Pancreas (tissue), 10 donors: ENCODE measurements at regions not wholly inside any gene's neighbourhood (a gene's known extent, or its start where the extent isn't known, plus 50 kb on each side); places are given as distances from the start of the nearest gene placed in this dataset.

Experiments used
- ATAC-seq, 4 donors: fragments of 200-7000 bp; cut with Tn5 transposase; one replicate each; pipeline versions ENCODE4 v1.8.0 to v1.9.1; 2020; ENCODE audit warnings: mild to moderate bottlenecking in 4 of 4, moderate library complexity in 4 of 4
- DNase-seq, 6 donors: peaks; one replicate each; pipeline ENCODE4 v3.0.0-alpha.2; 2020
- FAIRE-seq: peaks from 2 replicates; lab custom pipeline; 2012; peaks lifted over from hg19 to GRCh38; lab: Jason Lieb, UNC
- H3K27ac ChIP-seq, 4 donors: fragments of 200-600 bp; sonication (generic); 1 replicate in 3 of 4; 2 replicates in 1 of 4; pipeline versions ENCODE4 v1.5.0 to v1.8.0; 2020
- H3K27me3 ChIP-seq, 4 donors: fragments of 200-600 bp; one replicate each; pipeline ENCODE4 v1.8.0; 2021
- H3K36me3 ChIP-seq, 3 donors: fragments of 200-600 bp; sonication (generic) in 1 of 3; one replicate each; pipeline versions ENCODE4 v1.5.0 to v1.8.0; 2020 to 2021
- H3K4me1 ChIP-seq, 3 donors: fragments of 200-600 bp; one replicate each; pipeline ENCODE4 v1.8.0; 2021
- H3K4me3 ChIP-seq, 4 donors: fragments of 200-600 bp; sonication (generic) in 2 of 4; one replicate each; pipeline versions ENCODE4 v1.5.0 to v1.8.0; 2020 to 2021
- H3K9me3 ChIP-seq, 4 donors: fragments of 200-600 bp; one replicate each; pipeline ENCODE4 v1.8.0; 2021
- WGBS, 2 donors: extraction: QIAGEN DNeasy Blood & Tissue Kit; methylation state at CpG; one replicate each; pipeline ENCODE4 v1.1.7; 2013; 5-methylcytosine and 5-hydroxymethylcytosine counted together
- intact Hi-C, 3 donors: fragments of 100-400 bp; cut with DNase I; formaldehyde crosslinking; loops; one replicate each; pipeline versions ENCODE4 v1.11.1 to v1.14.2; 2022
- TF ChIP-seq, protein P1 (sequence below), 4 donors: fragments of 200-600 bp; sonication (generic) in 3 of 4; IDR thresholded peaks; one replicate each; pipeline versions ENCODE4 v1.5.0 to v1.8.0; 2021; ENCODE audit warnings: antibody characterized with exemption in 4 of 4
- donor health status: healthy with polysubstance abuse.
- donor health status: DM: no; HTN: no; CAD: no; lungs with moderate emphysema.
- donor health status: DM: no; HTN: no; CAD: no.
- donor health status: control.
- donor health status: control.
- donor health status: Bipolar disorder and iron deficiency.
- donor health status: DM: yes; HTN: yes; CAD: no.
- donor health status: DM: no; HTN: no; CAD: no.
- donor health status: DM: no; HTN: no; CAD: no.
- donor health status: DM: yes; HTN: yes; CAD: no.

DNA sequence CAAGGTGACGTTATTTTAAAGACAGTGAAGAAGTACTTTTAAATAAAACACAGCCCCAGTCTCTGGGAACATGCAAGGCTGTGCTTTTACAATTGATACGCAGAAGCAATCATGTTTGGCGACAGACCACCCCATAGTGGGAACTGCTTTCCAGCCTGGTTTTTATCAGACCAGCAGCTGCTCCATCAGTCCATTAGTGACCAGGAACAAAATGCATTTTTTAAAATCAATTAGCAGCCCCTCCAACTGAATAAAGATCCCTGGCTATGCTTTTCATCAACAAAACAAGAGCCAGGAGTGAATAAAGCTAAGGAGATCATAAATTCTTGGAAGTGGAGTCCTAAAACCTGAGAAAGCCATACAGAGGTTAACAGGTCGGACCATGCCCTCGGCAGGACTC lies 153.0 kb upstream of the TENM3 start:
- DNase-seq (no peak), ATAC-seq (no peak), FAIRE-seq (no peak)
- Histone ChIP-seq H3K9me3 (no peaks in the 10 kb centered on the region), H3K4me1 (no peaks in the 10 kb centered on the region), H3K27me3 (no peaks in the 10 kb centered on the region), H3K36me3 (no peaks in the 10 kb centered on the region), H3K27ac (no peak overlapping the region), H3K4me3 (no peak overlapping the region)
- intact Hi-C loops, result no loop called here
- TF ChIP-seq, protein P1, sequence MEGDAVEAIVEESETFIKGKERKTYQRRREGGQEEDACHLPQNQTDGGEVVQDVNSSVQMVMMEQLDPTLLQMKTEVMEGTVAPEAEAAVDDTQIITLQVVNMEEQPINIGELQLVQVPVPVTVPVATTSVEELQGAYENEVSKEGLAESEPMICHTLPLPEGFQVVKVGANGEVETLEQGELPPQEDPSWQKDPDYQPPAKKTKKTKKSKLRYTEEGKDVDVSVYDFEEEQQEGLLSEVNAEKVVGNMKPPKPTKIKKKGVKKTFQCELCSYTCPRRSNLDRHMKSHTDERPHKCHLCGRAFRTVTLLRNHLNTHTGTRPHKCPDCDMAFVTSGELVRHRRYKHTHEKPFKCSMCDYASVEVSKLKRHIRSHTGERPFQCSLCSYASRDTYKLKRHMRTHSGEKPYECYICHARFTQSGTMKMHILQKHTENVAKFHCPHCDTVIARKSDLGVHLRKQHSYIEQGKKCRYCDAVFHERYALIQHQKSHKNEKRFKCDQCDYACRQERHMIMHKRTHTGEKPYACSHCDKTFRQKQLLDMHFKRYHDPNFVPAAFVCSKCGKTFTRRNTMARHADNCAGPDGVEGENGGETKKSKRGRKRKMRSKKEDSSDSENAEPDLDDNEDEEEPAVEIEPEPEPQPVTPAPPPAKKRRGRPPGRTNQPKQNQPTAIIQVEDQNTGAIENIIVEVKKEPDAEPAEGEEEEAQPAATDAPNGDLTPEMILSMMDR (IDR thresholded peaks at IDR 0.05), result no peak
- 70 to 76% methylated on average over 5 of the region's 5 CpGs for WGBS, 2 donors

DNA sequence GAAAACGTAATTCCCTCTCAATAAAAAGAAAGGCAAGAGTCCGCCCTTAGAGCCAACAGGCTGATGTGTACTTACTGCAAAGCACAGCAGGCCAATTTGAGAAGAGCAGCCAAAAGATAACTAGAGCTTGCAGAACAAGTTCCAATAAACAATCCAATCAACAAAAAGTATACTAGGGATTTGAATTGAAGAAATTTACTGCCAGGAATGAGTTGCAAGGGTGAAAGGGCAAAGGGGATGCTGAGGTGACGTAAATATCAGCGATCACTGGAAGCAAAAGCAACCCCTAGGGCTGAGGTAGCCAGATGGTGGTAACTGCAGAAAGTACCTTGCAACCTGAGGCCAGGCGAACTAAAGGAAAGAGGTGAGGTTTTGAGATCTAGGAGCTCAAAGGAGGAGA lies 152.1 kb upstream of the TENM3 start:
- no peak overlapping the region for H3K27ac ChIP-seq
- no peaks in the 10 kb centered on the region for H3K36me3 ChIP-seq
- DNase-seq (no peak), ATAC-seq (no peak), FAIRE-seq (no peak)
- H3K9me3 ChIP-seq, result no peaks in the 10 kb centered on the region
- intact Hi-C loops, result no loop called here
- H3K4me1 ChIP-seq, result no peaks in the 10 kb centered on the region
- no peaks in the 10 kb centered on the region for H3K27me3 ChIP-seq
- 41 to 49% methylated on average over 5 of the region's 5 CpGs for WGBS, 2 donors
- TF ChIP-seq, protein P1 (IDR thresholded peaks at IDR 0.05), result no peak
- no peak overlapping the region for H3K4me3 ChIP-seq

DNA sequence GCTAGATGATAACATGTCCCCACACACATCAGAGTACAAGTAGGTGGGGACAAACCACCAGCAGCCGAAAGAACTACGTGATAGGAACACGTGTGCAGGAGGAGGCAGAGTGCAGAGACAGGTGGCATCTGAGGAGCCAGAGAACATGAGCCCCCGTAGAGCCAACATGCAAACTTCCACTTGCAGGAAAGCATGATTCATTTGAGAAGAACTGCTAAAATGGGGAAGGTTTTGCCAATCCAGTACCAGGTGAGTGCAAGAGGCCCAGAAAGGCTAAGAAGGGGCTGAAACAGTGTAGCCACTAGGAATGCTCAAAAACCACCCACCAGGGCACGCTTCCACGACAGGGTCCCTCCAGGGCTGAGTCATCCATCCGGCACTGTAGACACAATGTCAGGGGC lies 149.8 kb upstream of the TENM3 start:
- intact Hi-C loops, result no loop called here
- no peak for FAIRE-seq
- Histone ChIP-seq H3K4me3 (no peak overlapping the region), H3K27me3 (no peaks in the 10 kb centered on the region), H3K4me1 (no peaks in the 10 kb centered on the region), H3K9me3 (no peaks in the 10 kb centered on the region), H3K36me3 (no peaks in the 10 kb centered on the region), H3K27ac (no peak overlapping the region)
- ATAC-seq, result no peak
- TF ChIP-seq, protein P1 (IDR thresholded peaks at IDR 0.05), result no peak
- WGBS, 2 donors, result 69 to 78% methylated on average over 7 of the region's 7 CpGs
- DNase-seq, result no peak

DNA sequence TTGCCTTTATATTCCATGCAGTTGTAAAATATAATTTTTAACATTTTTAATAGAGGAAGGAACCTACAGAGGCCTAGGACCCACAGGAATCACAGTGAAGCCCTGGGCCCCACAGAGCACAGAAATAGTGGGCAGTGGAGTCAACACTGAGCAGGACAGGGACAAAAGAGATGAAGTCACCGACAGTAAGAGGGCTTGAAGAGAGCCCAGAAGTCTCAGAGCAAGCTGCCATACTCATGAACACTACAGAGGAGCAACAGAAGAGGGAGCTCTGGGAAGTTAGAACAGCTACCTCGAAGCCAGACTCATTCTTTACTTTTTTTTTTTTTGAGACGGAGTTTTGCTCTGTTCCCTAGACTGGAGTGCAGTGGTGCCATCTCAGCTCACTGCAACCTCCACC lies 149.3 kb upstream of the TENM3 start:
- no peak for DNase-seq
- H3K9me3 ChIP-seq, result no peaks in the 10 kb centered on the region
- intact Hi-C loops, result no loop called here
- TF ChIP-seq, protein P1 (IDR thresholded peaks at IDR 0.05), result no peak
- 72 to 86% methylated on average over 3 of the region's 3 CpGs for WGBS, 2 donors
- no peak for FAIRE-seq
- no peak for ATAC-seq
- no peak overlapping the region for H3K27ac ChIP-seq
- no peaks in the 10 kb centered on the region for H3K27me3 ChIP-seq
- no peak overlapping the region for H3K4me3 ChIP-seq
- H3K4me1 ChIP-seq, result no peaks in the 10 kb centered on the region
- H3K36me3 ChIP-seq, result no peaks in the 10 kb centered on the region

DNA sequence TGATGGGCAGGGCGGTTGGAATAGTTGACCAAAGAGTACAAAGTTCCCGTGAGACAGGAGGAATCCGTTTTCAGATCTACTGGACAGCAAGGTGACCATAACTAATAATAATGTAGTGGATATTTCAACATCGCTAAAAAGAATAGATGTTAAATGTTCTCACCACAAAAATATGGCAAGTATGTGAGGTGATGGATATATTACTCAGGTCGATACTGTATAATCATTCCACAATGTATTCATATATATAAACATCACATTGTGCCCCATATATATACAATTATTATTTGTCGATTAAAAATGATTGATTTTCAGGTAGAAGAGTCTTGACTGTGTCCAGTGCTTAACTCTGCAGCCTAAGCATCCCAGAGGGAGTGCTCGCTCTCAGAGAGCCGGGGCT lies 141.6 kb upstream of the TENM3 start:
- FAIRE-seq (no peak), DNase-seq (no peak), ATAC-seq (no peak)
- H3K27me3 ChIP-seq, result no peaks in the 10 kb centered on the region
- no peak overlapping the region for H3K4me3 ChIP-seq
- H3K36me3 ChIP-seq, result no peaks in the 10 kb centered on the region
- TF ChIP-seq, protein P1 (IDR thresholded peaks at IDR 0.05), result no peak
- intact Hi-C loops, result no loop called here
- no peak overlapping the region for H3K27ac ChIP-seq
- H3K9me3 ChIP-seq, result no peaks in the 10 kb centered on the region
- WGBS, 2 donors, result 77 to 85% methylated on average over 8 of the region's 8 CpGs
- H3K4me1 ChIP-seq, result no peaks in the 10 kb centered on the region
